SU-DHL-6 (cell line): ENCODE measurements at regions not wholly inside any gene's neighbourhood (a gene's known extent, or its start where the extent isn't known, plus 50 kb on each side); places are given as distances from the start of the nearest gene placed in this dataset.
"Not testable (repeated sequence)": the region's sequence is repeated elsewhere in the genome, so short reads cannot be mapped to it uniquely, and the experiment has no call there.

Experiments
- EZH2phosphoT487 ChIP-seq: fragments of 200-600 bp; sonication (generic), shearing (Covaris generic); conservative IDR thresholded peaks from 2 replicates; pipeline ENCODE4 v1.6.1; 2018; ENCODE audit warnings: mild to moderate bottlenecking, antibody characterized with exemption, low read length, moderate library complexity, mixed read lengths
- TF ChIP-seq, protein P1 (sequence below): fragments of 200-600 bp; sonication (generic); IDR thresholded peaks from one replicate; pipeline ENCODE4 v1.5.1; 2017; ENCODE audit warnings: antibody characterized with exemption, mild to moderate bottlenecking, low read length, moderate library complexity; ENCODE audit not compliant: insufficient read depth, poor library complexity, severe bottlenecking

DNA sequence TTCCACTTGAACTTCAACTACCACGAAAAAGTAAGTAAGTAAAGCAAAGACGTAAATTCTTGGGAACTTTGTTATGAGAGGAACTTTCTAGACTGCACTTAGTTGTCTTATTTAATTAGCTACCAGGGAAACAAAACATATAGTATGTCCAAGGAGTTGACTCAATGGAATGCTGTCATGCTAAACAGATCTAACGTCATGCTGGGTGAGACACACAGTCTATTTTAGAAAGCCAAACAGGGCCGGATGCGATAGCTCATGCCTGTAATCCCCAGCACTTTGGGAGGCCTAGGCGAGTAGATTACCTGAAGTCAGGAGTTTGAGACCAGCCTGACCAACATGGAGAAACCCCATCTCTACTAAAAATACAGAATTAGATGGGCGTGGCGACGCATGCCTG, 140.6 kb upstream of the RRN3 start:
- TF ChIP-seq, protein P1, sequence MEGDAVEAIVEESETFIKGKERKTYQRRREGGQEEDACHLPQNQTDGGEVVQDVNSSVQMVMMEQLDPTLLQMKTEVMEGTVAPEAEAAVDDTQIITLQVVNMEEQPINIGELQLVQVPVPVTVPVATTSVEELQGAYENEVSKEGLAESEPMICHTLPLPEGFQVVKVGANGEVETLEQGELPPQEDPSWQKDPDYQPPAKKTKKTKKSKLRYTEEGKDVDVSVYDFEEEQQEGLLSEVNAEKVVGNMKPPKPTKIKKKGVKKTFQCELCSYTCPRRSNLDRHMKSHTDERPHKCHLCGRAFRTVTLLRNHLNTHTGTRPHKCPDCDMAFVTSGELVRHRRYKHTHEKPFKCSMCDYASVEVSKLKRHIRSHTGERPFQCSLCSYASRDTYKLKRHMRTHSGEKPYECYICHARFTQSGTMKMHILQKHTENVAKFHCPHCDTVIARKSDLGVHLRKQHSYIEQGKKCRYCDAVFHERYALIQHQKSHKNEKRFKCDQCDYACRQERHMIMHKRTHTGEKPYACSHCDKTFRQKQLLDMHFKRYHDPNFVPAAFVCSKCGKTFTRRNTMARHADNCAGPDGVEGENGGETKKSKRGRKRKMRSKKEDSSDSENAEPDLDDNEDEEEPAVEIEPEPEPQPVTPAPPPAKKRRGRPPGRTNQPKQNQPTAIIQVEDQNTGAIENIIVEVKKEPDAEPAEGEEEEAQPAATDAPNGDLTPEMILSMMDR: not testable (repeated sequence)
- TF ChIP-seq EZH2phosphoT487: not testable (repeated sequence)
